Myocyte (in vitro differentiated cells): ENCODE measurements at regions not wholly inside any gene's neighbourhood (a gene's known extent, or its start where the extent isn't known, plus 50 kb on each side); places are given as distances from the start of the nearest gene placed in this dataset.
"Not testable (repeated sequence)": the region's sequence is repeated elsewhere in the genome, so short reads cannot be mapped to it uniquely, and the experiment has no call there.

Experiments
- DNase-seq: peaks from one replicate; pipeline ENCODE4 v3.0.0-alpha.2; 2012; ENCODE audit warnings: low read depth

GRCh38 chr7:51823437-51823836, 506.8 kb upstream of the COBL start:
- no peak for DNase-seq

DNA sequence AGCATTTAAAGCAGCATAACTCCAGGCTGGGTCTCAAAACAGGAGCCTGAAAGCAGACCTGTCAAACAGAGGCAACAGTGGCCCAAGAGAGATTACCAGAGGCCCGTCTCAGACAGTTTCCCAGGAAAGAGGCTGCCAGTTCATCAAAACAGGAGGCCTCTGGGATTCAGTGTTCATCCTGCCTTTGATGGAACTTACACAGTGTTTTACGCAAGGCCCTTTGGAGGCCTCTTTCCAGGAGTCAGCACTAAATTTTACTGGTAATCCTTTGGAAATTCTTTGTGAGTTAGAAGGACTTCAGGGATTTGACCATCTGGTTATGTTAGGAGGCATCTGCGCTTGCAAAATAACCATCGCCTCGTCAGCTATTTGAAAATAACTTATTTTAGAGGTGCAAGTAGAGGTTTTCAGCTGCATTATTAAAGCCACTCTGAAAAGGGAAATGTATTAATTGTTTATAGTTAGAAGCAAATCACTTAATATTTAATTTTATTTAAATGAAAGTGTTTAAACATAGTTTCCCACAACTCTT, 501.2 kb upstream of the COBL start:
- DNase-seq, result no peak

DNA sequence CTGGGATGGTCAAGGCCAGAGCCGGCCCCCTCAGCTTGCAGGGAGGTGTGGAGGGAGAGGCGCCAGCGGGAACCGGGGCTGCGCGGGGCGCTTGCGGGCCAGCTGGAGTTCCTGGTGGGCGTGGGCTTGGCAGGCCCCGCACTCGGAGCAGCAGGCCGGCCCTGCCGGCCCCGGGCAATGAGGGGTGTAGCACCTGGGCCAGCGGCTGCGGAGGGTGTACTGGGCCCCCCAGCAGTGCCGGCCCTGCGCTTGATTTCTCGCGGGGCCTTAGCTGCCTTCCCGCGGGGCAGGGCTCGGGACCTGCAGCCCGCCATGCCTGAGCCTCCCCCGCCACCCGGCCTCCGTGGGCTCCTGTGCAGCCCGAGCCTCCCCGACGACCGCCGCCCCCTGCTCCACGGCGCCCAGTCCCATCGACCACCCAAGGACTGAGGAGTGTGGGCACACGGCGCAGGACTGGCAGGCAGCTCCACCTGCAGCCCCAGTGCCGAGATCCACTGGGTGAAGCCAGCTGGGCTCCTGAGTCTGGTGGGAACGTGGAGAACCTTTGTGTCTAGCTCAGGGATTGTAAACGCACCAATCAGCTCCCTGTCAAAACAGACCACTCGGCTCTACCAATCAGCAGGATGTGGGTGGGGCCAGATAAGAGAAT, 489.3 kb upstream of the COBL start:
- not testable (repeated sequence) for DNase-seq

DNA sequence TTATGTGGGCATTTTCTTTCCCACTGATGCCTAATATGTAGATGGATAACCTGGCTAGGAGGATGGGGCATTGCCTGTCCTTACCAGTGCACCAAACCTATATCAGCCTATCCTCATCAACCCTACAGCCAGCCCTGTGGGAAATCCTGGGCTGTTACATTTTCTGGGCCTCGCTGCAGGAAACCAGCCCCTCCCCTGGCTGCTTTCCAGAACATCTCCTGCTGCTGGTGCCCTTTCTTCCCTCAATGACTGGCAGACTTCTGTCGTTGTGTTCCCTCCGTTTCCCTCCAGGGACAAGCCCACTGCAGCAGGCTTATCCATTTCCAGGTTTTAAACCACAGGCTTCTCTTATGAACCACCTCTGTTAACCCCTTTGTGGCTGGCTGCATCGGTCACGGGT, 486.1 kb upstream of the COBL start:
- no peak for DNase-seq

DNA sequence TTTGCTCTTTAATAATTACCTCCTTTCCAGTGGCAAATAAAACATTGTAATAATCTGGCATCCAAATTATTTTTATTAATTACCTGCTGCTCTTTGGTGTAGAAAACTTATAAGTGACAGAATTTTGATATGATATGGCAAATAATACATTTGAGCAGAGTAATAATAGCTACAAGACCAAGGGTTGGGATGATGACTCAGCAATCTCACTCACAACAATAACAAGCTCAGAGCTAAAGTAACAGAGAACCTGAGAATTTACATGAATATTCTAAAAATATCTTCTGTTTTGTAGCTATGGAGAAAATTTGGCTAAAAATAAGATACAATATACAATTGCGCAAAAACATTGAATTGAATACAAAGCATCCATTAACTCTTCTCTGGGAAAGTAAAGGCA, 480.8 kb upstream of the COBL start:
- no peak for DNase-seq

GRCh38 chr7:51792796-51793195, 476.2 kb upstream of the COBL start:
- DNase-seq, result no peak

- DNase-seq, result no peak
These were observed 472.9 kb upstream of the COBL start for GRCh38 chr7:51789489-51789888.

DNA sequence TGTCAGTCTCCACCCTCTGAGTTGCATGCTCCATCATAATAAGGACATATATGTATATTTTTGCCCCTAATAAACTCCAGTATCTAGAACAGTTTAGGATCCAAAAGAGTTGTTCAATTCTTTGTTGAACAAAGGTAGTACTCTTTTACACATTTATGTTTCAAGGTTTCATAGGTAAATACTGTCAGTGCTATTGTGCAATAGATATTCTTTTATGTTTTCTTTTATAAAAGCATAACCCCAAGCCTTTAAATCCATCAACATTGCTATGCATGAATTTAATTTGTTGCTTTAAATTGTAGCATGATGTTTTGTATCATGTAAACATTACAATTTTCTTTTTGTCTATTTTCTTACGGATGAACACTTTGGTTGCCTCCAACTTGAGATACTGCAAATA, 469.7 kb upstream of the COBL start:
- no peak for DNase-seq

DNA sequence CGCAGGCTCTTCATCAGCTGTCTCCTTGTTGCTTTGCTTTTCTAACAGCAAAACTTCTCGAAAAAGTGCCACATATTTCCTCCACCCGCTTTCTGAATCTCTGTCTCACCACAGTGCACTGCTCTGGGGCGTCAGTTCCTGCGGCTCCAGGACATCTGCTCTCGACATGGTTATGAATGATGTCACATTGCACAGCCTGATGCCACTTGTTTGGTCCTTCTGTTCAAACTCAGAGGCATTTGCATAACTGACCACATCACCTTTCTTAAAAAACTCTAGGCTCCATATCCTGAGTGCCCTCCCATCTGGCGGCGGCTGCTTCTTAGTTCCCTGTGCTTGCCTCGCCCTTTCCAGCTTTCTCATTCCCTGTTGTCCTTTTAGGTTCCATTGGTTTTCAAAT, 469.3 kb upstream of the COBL start:
- DNase-seq, result no peak

DNA sequence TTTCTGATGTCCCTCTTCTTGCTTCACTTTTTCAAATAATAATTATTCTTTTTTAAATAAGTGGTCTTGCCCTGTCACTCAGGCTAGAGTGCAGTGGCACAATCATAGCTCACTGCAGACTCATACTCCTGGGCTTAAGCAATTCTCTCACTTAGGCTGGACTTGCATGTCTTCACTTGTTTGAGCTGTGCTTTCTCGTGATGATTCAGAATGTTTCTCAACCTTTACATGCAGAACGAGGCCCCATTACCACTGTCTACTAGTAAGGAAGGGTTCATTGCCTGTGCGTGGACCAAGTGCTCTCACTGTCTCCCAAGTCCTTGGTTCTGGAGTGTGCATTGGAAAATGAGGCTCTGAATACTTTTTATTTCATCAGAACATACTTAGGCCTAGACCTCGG, 468.6 kb upstream of the COBL start:
- no peak for DNase-seq

GRCh38 chr7:51783241-51783640, 466.6 kb upstream of the COBL start:
- no peak for DNase-seq

DNA sequence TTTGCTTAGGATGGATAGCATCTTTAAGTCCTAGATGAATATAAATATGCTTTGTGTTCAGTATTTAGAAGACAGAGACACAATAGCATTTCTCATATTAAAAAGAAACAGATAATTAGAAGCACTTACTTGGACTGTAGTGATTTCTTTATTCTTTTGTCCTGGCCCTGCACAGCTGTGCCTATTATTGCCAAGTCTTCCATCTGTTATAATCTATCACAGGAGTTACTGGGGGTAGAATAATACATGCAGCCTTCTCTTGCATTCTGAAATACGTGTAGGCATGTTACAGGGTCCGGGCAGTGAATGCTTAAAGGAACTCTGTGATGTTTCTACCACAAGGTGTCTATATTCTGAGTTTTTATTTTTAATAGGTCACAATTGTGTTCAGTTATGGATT, 461.5 kb upstream of the COBL start:
- DNase-seq, result no peak

GRCh38 chr7:51774178-51774577, 457.6 kb upstream of the COBL start:
- no peak for DNase-seq

DNA sequence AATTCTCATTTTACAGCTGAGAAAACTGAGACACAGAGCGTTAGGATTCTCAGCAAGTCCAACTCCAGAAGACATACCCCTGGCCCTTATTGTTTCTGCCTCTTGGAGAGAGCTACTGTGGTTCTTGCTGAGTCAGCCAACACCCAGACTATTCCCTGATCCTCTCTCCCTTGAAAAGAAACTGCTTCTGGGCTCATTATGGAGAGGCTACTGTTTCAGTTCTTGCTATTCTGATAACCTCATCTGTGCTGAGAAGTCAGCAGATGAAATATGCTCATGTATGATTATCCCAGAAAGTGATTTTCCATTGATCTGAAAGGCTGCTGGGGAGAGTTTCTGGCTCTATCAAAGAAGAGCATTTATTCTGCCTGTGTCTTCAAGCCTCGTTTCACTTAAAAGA, 455.6 kb upstream of the COBL start:
- no peak for DNase-seq

GRCh38 chr7:51764976-51765375, 448.4 kb upstream of the COBL start:
- DNase-seq, result no peak

- no peak for DNase-seq
These were observed 443.4 kb upstream of the COBL start for GRCh38 chr7:51759985-51760384.

GRCh38 chr7:51757960-51758359, 441.4 kb upstream of the COBL start:
- DNase-seq, result no peak

- DNase-seq, result no peak
These were observed 416.3 kb upstream of the COBL start for GRCh38 chr7:51732951-51733350.

GRCh38 chr7:51732116-51732515, 415.5 kb upstream of the COBL start:
- DNase-seq, result no peak

DNA sequence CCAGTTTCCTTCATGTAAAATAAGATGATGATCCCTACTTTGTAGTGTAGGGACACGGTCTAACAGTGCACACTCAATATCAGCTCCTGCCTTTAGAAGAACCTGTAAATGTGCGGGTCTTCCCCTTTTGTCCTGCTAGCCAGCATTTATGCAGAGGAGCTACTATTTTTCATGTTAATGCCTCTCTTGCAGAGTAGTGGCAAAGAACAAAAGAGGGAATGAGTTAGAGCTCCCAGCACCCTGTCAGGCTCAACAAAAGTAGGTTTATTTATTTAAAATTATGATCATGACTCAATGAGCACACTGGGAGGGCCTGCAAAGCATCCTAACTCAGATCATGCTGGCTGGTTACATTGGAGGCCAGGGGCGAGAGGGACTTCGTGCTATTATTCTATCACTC, 414.5 kb upstream of the COBL start:
- DNase-seq, result no peak

DNA sequence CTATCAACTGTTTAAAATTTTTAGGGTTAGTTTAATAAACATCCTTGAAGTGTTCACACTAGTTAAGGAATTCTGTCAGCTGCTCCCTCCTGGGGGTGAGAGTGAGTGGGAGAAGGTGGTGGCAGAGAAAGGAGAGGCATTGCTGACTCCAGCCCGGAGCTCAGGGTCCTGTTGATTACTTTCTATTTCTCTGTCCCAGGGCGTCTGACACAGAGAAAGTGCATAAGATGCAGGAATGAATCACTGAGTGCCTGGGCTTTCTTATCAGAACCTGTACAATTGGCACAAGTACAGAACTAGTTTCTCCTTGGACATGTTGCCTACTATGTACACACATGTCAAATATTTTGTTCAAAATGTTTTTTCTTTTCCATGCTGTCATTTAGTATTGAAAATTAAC, 410.8 kb upstream of the COBL start:
- no peak for DNase-seq

GRCh38 chr7:51706851-51707250, 390.2 kb upstream of the COBL start:
- no peak for DNase-seq

GRCh38 chr7:51705701-51706100, 389.1 kb upstream of the COBL start:
- no peak for DNase-seq

GRCh38 chr7:51702673-51703072, 386.1 kb upstream of the COBL start:
- DNase-seq, result no peak
